ENCODE measurements at regions not wholly inside any gene's neighbourhood (a gene's known extent, or its start where the extent isn't known, plus 50 kb on each side); places are given as distances from the start of the nearest gene placed in this dataset.

DNA sequence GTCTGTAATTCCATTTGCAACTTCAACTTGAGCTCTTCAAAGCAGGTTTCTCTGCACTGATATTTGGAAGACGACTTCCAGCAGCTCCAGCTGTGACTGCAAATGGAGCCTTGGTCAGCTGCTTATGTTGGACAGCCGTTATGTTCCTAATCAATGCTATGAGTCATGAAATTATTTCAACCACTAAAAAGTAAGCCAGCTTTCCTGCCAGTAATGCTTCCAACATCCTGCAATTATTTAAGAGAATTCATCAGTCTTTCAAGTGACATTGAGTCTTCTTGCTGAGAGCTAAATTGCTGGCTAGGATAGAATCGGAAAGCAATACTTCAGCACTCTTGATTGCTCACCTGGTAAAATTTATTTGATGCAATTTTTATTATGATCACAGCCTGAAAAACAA lies 375.7 kb downstream of the MMUT start:
- H3K4me3 ChIP-seq (ENCODE audit: low read depth, low read length) = no peak overlapping the region
- TF ChIP-seq, protein P1, sequence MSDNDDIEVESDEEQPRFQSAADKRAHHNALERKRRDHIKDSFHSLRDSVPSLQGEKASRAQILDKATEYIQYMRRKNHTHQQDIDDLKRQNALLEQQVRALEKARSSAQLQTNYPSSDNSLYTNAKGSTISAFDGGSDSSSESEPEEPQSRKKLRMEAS (IDR thresholded peaks at IDR 0.05; ENCODE audit: low read depth, low read length) = no peak
- TF ChIP-seq MYC (IDR thresholded peaks at IDR 0.05; ENCODE audit: low read depth, low read length) (no peak), POLR2A (IDR thresholded peaks at IDR 0.05; ENCODE audit: extremely low read depth, insufficient read length) (no peak)
- TF ChIP-seq, protein P2, sequence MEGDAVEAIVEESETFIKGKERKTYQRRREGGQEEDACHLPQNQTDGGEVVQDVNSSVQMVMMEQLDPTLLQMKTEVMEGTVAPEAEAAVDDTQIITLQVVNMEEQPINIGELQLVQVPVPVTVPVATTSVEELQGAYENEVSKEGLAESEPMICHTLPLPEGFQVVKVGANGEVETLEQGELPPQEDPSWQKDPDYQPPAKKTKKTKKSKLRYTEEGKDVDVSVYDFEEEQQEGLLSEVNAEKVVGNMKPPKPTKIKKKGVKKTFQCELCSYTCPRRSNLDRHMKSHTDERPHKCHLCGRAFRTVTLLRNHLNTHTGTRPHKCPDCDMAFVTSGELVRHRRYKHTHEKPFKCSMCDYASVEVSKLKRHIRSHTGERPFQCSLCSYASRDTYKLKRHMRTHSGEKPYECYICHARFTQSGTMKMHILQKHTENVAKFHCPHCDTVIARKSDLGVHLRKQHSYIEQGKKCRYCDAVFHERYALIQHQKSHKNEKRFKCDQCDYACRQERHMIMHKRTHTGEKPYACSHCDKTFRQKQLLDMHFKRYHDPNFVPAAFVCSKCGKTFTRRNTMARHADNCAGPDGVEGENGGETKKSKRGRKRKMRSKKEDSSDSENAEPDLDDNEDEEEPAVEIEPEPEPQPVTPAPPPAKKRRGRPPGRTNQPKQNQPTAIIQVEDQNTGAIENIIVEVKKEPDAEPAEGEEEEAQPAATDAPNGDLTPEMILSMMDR (IDR thresholded peaks at IDR 0.05; ENCODE audit: low read depth, low read length) = no peak
- no peak for DNase-seq (ENCODE audit: low read depth)

DNA sequence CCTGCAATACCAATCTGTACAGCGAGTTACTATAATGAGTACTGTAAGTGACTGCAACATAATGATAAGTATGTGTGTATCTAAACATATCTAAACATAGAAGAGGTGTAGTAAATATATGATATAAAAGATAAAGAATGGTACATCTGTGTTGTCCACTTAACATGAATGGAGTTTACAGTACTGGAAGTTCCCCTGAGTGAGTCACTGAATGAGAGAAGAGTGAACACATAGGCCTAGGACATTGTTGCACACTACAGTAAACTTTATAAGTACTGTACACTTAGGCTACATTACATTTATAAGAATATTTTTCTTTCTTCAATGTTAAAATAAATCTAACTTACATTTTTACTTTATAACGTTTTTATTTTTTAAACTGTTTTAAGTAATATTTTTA lies 380.4 kb downstream of the MMUT start:
- TF ChIP-seq POLR2A (IDR thresholded peaks at IDR 0.05; ENCODE audit: extremely low read depth, insufficient read length) (no peak), MYC (IDR thresholded peaks at IDR 0.05; ENCODE audit: low read depth, low read length) (no peak)
- TF ChIP-seq, protein P2 (IDR thresholded peaks at IDR 0.05; ENCODE audit: low read depth, low read length) = no peak
- TF ChIP-seq, protein P1 (IDR thresholded peaks at IDR 0.05; ENCODE audit: low read depth, low read length) = no peak
- H3K4me3 ChIP-seq (ENCODE audit: low read depth, low read length) = no peak overlapping the region
- no peak for DNase-seq (ENCODE audit: low read depth)

DNA sequence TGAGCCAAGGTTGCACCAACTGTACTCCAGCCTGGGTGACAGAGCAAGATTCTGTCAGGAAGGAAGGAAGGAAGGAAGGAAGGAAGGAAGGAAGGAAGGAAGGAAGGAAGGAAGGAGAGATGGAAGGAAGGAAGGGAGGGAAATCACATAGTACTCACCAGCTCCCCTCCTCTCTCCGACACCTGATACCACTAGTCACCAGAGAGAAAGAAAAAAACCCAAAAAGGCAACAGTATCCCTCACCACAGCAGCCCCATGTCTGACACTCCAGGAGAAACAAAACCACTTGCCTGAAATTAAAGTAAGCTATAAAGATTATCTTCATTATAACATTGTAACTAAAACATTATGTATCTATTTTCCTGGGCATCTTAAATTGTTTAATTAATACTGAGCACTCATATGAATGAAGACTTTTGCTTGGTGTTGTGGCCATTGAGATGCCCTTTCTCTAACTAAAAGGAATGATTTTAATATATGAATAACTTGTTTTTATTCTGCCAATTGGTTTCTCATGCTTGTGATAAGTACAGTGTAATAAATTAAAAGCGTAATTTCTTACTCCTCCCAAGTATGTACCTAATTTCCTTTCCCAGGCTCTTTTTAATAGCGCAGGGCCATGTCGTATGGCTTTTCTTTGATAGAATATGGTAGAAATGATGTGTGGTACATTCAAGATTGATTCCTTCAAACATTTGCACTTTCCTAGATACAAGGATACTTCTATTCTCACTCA lies 390.0 kb downstream of the MMUT start:
- no peak for DNase-seq (ENCODE audit: low read depth)
- TF ChIP-seq, protein P1 (IDR thresholded peaks at IDR 0.05; ENCODE audit: low read depth, low read length) = no peak
- TF ChIP-seq POLR2A (IDR thresholded peaks at IDR 0.05; ENCODE audit: extremely low read depth, insufficient read length) (no peak), MYC (IDR thresholded peaks at IDR 0.05; ENCODE audit: low read depth, low read length) (no peak)
- TF ChIP-seq, protein P2 (IDR thresholded peaks at IDR 0.05; ENCODE audit: low read depth, low read length) = no peak
- H3K4me3 ChIP-seq (ENCODE audit: low read depth, low read length) = no peak overlapping the region

DNA sequence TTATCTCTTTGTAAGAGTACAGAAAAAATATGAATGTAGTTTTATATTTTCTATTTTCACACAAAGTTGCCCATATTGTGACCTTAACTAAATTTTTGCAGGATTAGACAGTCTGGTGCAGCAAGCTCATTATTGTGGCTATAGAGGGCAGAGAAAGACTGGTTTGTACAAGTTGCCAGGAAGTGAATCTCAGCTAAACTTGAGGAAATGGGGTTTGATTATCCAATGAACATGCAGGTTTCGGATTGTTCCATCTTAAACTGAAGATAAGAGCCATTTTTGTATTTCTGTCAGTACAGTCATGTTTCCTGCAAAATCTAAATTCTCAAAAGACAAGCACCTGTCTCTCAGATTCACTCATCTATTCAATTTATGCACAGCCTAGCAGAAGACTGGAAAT lies 390.9 kb downstream of the MMUT start:
- H3K4me3 ChIP-seq (ENCODE audit: low read depth, low read length) = no peak overlapping the region
- no peak for DNase-seq (ENCODE audit: low read depth)
- TF ChIP-seq POLR2A (IDR thresholded peaks at IDR 0.05; ENCODE audit: extremely low read depth, insufficient read length) (no peak), MYC (IDR thresholded peaks at IDR 0.05; ENCODE audit: low read depth, low read length) (no peak)
- TF ChIP-seq, protein P1 (IDR thresholded peaks at IDR 0.05; ENCODE audit: low read depth, low read length) = no peak
- TF ChIP-seq, protein P2 (IDR thresholded peaks at IDR 0.05; ENCODE audit: low read depth, low read length) = no peak

DNA sequence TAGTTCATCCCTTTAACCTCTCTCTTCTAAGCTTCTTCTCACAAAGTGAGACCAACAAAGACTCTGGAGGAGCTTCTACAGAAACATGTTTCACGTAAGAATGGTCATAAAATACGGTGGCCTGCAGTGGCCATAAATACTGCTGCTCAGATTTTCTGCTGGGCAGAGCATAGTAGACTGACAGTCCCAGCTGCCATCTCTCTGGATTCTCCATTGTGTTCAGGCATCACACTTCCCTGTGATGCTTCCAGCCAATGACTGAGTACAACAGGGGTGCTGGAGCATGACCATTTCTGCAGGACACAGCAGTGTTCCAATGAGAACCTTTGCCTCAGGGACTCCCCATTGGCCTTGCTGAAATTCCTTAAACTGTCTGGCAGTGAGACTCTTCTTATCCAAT lies 392.6 kb downstream of the MMUT start:
- no peak overlapping the region for H3K4me3 ChIP-seq (ENCODE audit: low read depth, low read length)
- TF ChIP-seq POLR2A (IDR thresholded peaks at IDR 0.05; ENCODE audit: extremely low read depth, insufficient read length) (no peak), MYC (IDR thresholded peaks at IDR 0.05; ENCODE audit: low read depth, low read length) (no peak)
- TF ChIP-seq, protein P1 (IDR thresholded peaks at IDR 0.05; ENCODE audit: low read depth, low read length) = no peak
- TF ChIP-seq, protein P2 (IDR thresholded peaks at IDR 0.05; ENCODE audit: low read depth, low read length) = no peak
- no peak for DNase-seq (ENCODE audit: low read depth)

Data from NB4 (cell line).